ENCODE measurements at regions not wholly inside any gene's neighbourhood (a gene's known extent, or its start where the extent isn't known, plus 50 kb on each side); places are given as distances from the start of the nearest gene placed in this dataset.
"Not testable (repeated sequence)": the region's sequence is repeated elsewhere in the genome, so short reads cannot be mapped to it uniquely, and the experiment has no call there.

DNA sequence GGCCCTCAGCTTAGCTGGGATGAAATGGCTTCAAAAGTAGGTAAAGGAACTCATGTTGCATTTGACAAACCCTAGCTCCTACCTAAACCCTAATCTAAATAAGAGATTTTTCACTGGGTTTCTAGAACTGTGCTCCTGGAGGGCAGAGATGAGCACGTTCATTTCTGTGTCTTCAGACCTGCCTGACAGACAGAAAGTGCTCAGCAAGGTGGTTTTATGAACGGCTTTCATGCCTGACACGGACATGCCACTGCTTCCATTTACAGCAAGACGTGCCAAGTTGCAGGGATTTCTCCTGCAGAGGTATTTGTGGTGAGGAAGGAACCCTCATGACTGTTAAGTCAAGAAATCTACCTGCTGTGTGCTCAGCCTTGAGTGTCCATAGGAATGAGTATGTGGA, 83.5 kb upstream of the KMT2C start:
- Histone ChIP-seq H3K4ac (ENCODE audit: low read depth in 1 of 2, low read length in 2 of 2) (no peak overlapping the region), H2BK12ac (ENCODE audit: low read length in 2 of 2) (no peak overlapping the region)
- no peak for DNase-seq

DNA sequence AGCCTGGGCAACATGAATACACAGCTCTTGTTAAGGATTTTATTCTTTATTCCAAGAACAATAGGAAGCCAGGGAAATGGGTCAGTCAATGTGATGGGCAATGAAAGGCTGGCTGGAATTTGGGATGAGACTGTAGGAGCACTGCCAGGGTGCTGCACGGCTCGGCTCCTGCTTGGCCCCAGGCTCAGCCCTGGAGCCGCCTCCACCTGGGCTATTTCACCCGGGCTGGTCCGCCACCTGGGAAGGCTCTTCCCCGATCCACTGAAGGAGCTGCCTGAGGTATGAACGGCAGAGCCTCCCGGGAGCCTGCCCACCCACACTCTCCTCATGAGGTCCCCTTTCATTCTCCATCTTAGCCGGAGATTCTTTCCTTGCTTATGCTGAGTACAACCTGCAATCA, 80.4 kb upstream of the KMT2C start:
- no peak for DNase-seq
- no peak overlapping the region for H2BK120ac ChIP-seq (ENCODE audit: low read depth, low read length)
- no peak overlapping the region for H3K23ac ChIP-seq (ENCODE audit: low read length in 2 of 2)
- H3K27me3 ChIP-seq (ENCODE audit: control insufficient read depth in 1 of 2, insufficient read depth in 1 of 2, low read length in 2 of 2): peaks cover 0 to 14% of the 10 kb centered on the region in 2 experiments
- H2BK15ac ChIP-seq (ENCODE audit: low read depth, poor library complexity, severe bottlenecking): no peak overlapping the region
- H3K14ac ChIP-seq (ENCODE audit: low read length in 2 of 2): no peak overlapping the region
- WGBS: 97% methylated on average over 6 of the region's 9 CpGs
- no peak overlapping the region for H3K4me2 ChIP-seq (ENCODE audit: low read length, poor library complexity, severe bottlenecking)
- H3K36me3 ChIP-seq (ENCODE audit: control insufficient read depth in 1 of 2, insufficient read depth in 2 of 2, low read depth in 1 of 2, low read length in 2 of 2): no peaks in the 10 kb centered on the region
- no peak overlapping the region for H4K8ac ChIP-seq (ENCODE audit: low read length)
- H2BK12ac ChIP-seq (ENCODE audit: low read length in 2 of 2): no peak overlapping the region
- H3K4me3 ChIP-seq (ENCODE audit: insufficient read depth in 1 of 2, low read depth in 1 of 2, low read length in 2 of 2): no peak overlapping the region
- H3K4ac ChIP-seq (ENCODE audit: low read depth in 1 of 2, low read length in 2 of 2): no peak overlapping the region
- H3K79me1 ChIP-seq (replicated peaks; ENCODE audit: low read length, poor library complexity, severe bottlenecking): no peaks in the 10 kb centered on the region
- no peak overlapping the region for H2AK5ac ChIP-seq (ENCODE audit: low read length, severe bottlenecking)
- no peak overlapping the region for H4K91ac ChIP-seq (ENCODE audit: low read length)
- H2AFZ ChIP-seq (ENCODE audit: low read depth, low read length): no peak overlapping the region
- no peak overlapping the region for H3K27ac ChIP-seq (ENCODE audit: low read length, poor library complexity, severe bottlenecking)
- H3K9ac ChIP-seq (ENCODE audit: low read length): no peak overlapping the region
- peaks cover 4% of the 10 kb centered on the region for H3K9me3 ChIP-seq (ENCODE audit: control insufficient read depth, low read length)
- no peak overlapping the region for H3K18ac ChIP-seq (ENCODE audit: low read depth in 1 of 2, low read length in 2 of 2)
- no peak overlapping the region for H2BK5ac ChIP-seq (ENCODE audit: low read depth, low read length, poor library complexity, severe bottlenecking)
- no peaks in the 10 kb centered on the region for H3K4me1 ChIP-seq (ENCODE audit: control insufficient read depth, insufficient read depth, low read depth, low read length)

More for the DNA sequence above, 83.5 kb upstream of the KMT2C start:
- H3K27ac ChIP-seq (ENCODE audit: low read length, poor library complexity, severe bottlenecking): no peak overlapping the region
- H2BK15ac ChIP-seq (ENCODE audit: low read depth, poor library complexity, severe bottlenecking): no peak overlapping the region
- no peak overlapping the region for H2AFZ ChIP-seq (ENCODE audit: low read depth, low read length)
- no peak overlapping the region for H2BK120ac ChIP-seq (ENCODE audit: low read depth, low read length)
- no peak overlapping the region for H3K9ac ChIP-seq (ENCODE audit: low read length)
- H3K14ac ChIP-seq (ENCODE audit: low read length in 2 of 2): no peak overlapping the region
- no peak overlapping the region for H2BK5ac ChIP-seq (ENCODE audit: low read depth, low read length, poor library complexity, severe bottlenecking)
- WGBS: 70% methylated on average over 4 of the region's 4 CpGs
- no peak overlapping the region for H4K8ac ChIP-seq (ENCODE audit: low read length)
- no peak overlapping the region for H4K91ac ChIP-seq (ENCODE audit: low read length)
- peaks cover 0 to 28% of the 10 kb centered on the region in 2 experiments for H3K27me3 ChIP-seq (ENCODE audit: control insufficient read depth in 1 of 2, insufficient read depth in 1 of 2, low read length in 2 of 2)
- no peak overlapping the region for H3K23ac ChIP-seq (ENCODE audit: low read length in 2 of 2)
- no peak overlapping the region for H3K4me3 ChIP-seq (ENCODE audit: insufficient read depth in 1 of 2, low read depth in 1 of 2, low read length in 2 of 2)
- no peak overlapping the region for H3K18ac ChIP-seq (ENCODE audit: low read depth in 1 of 2, low read length in 2 of 2)
- H3K4me2 ChIP-seq (ENCODE audit: low read length, poor library complexity, severe bottlenecking): no peak overlapping the region
- no peaks in the 10 kb centered on the region for H3K36me3 ChIP-seq (ENCODE audit: control insufficient read depth in 1 of 2, insufficient read depth in 2 of 2, low read depth in 1 of 2, low read length in 2 of 2)
- no peak overlapping the region for H2AK5ac ChIP-seq (ENCODE audit: low read length, severe bottlenecking)
- peaks cover 4% of the 10 kb centered on the region for H3K9me3 ChIP-seq (ENCODE audit: control insufficient read depth, low read length)
- H3K4me1 ChIP-seq (ENCODE audit: control insufficient read depth, insufficient read depth, low read depth, low read length): no peaks in the 10 kb centered on the region
- no peaks in the 10 kb centered on the region for H3K79me1 ChIP-seq (replicated peaks; ENCODE audit: low read length, poor library complexity, severe bottlenecking)

DNA sequence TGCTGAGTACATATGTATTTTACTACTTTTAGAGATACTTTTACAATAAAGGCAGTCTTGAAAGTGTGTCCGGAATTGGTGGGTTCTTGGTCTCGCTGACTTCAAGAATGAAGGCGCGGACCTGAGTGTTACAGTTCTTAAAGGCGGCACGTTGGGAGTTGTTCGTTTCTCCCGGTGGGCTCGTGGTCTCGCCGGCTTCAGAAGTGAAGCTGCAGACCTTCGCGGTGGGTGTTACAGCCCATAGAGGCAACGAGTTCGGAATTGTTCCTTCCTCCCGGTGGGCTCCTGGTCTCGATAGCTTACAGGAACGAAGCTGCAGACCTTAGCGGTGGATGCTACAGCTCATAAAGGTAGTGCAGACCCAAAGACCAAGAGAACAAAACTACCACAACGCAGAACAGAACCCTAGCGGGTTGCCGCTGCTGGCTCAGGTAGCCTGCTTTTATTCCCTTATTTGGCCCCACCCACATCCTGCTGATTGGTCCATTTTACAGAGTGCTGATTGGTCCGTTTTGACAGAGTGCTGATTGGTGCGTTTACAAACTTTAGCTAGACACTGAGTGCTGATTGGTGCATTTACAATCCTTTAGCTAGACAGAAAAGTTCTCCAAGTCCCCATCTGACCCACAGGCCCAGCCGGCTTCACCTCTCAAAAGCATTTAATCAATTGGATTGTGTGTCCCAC, 79.6 kb upstream of the KMT2C start:
- H3K4me2 ChIP-seq (ENCODE audit: low read length, poor library complexity, severe bottlenecking); H4K8ac ChIP-seq (ENCODE audit: low read length); H3K79me1 ChIP-seq (replicated peaks; ENCODE audit: low read length, poor library complexity, severe bottlenecking); H3K36me3 ChIP-seq (ENCODE audit: control insufficient read depth in 1 of 2, insufficient read depth in 2 of 2, low read depth in 1 of 2, low read length in 2 of 2); H2BK12ac ChIP-seq (ENCODE audit: low read length in 2 of 2); H3K18ac ChIP-seq (ENCODE audit: low read depth in 1 of 2, low read length in 2 of 2); H3K4ac ChIP-seq (ENCODE audit: low read depth in 1 of 2, low read length in 2 of 2); H2AK5ac ChIP-seq (ENCODE audit: low read length, severe bottlenecking); H2AFZ ChIP-seq (ENCODE audit: low read depth, low read length); H4K91ac ChIP-seq (ENCODE audit: low read length); H3K4me3 ChIP-seq (ENCODE audit: insufficient read depth in 1 of 2, low read depth in 1 of 2, low read length in 2 of 2); H2BK120ac ChIP-seq (ENCODE audit: low read depth, low read length); H2BK15ac ChIP-seq (ENCODE audit: low read depth, poor library complexity, severe bottlenecking); DNase-seq; H3K9ac ChIP-seq (ENCODE audit: low read length); H3K4me1 ChIP-seq (ENCODE audit: control insufficient read depth, insufficient read depth, low read depth, low read length); H3K23ac ChIP-seq (ENCODE audit: low read length in 2 of 2); H3K9me3 ChIP-seq (ENCODE audit: control insufficient read depth, low read length); H2BK5ac ChIP-seq (ENCODE audit: low read depth, low read length, poor library complexity, severe bottlenecking); H3K27ac ChIP-seq (ENCODE audit: low read length, poor library complexity, severe bottlenecking); H3K14ac ChIP-seq (ENCODE audit: low read length in 2 of 2): not testable (repeated sequence)
- 90% methylated on average over 25 of the region's 25 CpGs for WGBS
- H3K27me3 ChIP-seq (ENCODE audit: control insufficient read depth in 1 of 2, insufficient read depth in 1 of 2, low read length in 2 of 2): peaks cover 0 to 14% of the 10 kb centered on the region in 2 experiments

DNA sequence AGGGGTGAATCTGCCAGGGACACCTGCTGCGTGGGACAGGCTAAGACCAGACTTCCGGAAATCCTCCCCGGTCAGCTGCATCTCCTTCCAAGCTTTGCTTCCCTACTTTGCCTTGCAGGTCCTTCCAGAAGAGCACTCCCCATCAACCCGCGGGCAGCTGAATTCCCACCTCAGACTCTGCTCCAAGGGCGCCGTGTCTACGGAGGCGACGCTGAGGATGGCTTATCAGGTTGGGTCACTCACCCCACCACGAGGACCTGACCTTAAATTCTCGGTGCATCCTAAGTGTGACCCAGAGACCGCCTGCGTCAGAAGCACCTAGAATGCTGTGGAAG, 78.9 kb upstream of the KMT2C start:
- no peak overlapping the region for H3K23ac ChIP-seq (ENCODE audit: low read length in 2 of 2)
- DNase-seq: no peak
- H2AFZ ChIP-seq (ENCODE audit: low read depth, low read length): no peak overlapping the region
- no peak overlapping the region for H2BK15ac ChIP-seq (ENCODE audit: low read depth, poor library complexity, severe bottlenecking)
- no peaks in the 10 kb centered on the region for H3K79me1 ChIP-seq (replicated peaks; ENCODE audit: low read length, poor library complexity, severe bottlenecking)
- H3K4me1 ChIP-seq (ENCODE audit: control insufficient read depth, insufficient read depth, low read depth, low read length): no peaks in the 10 kb centered on the region
- no peaks in the 10 kb centered on the region for H3K36me3 ChIP-seq (ENCODE audit: control insufficient read depth in 1 of 2, insufficient read depth in 2 of 2, low read depth in 1 of 2, low read length in 2 of 2)
- no peak overlapping the region for H2BK5ac ChIP-seq (ENCODE audit: low read depth, low read length, poor library complexity, severe bottlenecking)
- WGBS: 95% methylated on average over 14 of the region's 14 CpGs
- no peak overlapping the region for H3K9ac ChIP-seq (ENCODE audit: low read length)
- H3K27ac ChIP-seq (ENCODE audit: low read length, poor library complexity, severe bottlenecking): no peak overlapping the region
- H3K4ac ChIP-seq (ENCODE audit: low read depth in 1 of 2, low read length in 2 of 2): no peak overlapping the region
- H3K4me2 ChIP-seq (ENCODE audit: low read length, poor library complexity, severe bottlenecking): no peak overlapping the region
- H3K4me3 ChIP-seq (ENCODE audit: insufficient read depth in 1 of 2, low read depth in 1 of 2, low read length in 2 of 2): no peak overlapping the region
- H3K18ac ChIP-seq (ENCODE audit: low read depth in 1 of 2, low read length in 2 of 2): no peak overlapping the region
- no peak overlapping the region for H2BK120ac ChIP-seq (ENCODE audit: low read depth, low read length)
- no peak overlapping the region for H3K14ac ChIP-seq (ENCODE audit: low read length in 2 of 2)
- no peak overlapping the region for H4K91ac ChIP-seq (ENCODE audit: low read length)
- no peak overlapping the region for H4K8ac ChIP-seq (ENCODE audit: low read length)
- peaks cover 4% of the 10 kb centered on the region for H3K9me3 ChIP-seq (ENCODE audit: control insufficient read depth, low read length)
- no peak overlapping the region for H2BK12ac ChIP-seq (ENCODE audit: low read length in 2 of 2)
- peaks cover 0 to 14% of the 10 kb centered on the region in 2 experiments for H3K27me3 ChIP-seq (ENCODE audit: control insufficient read depth in 1 of 2, insufficient read depth in 1 of 2, low read length in 2 of 2)
- no peak overlapping the region for H2AK5ac ChIP-seq (ENCODE audit: low read length, severe bottlenecking)

All from mesenchymal stem cell (in vitro differentiated cells and primary cell).